GM19240 (cell line): ENCODE measurements at regions not wholly inside any gene's neighbourhood (a gene's known extent, or its start where the extent isn't known, plus 50 kb on each side); places are given as distances from the start of the nearest gene placed in this dataset.
"Not testable (repeated sequence)": the region's sequence is repeated elsewhere in the genome, so short reads cannot be mapped to it uniquely, and the experiment has no call there.

Experiments
- DNase-seq: peaks from one replicate; pipeline ENCODE4 v3.0.0; 2011; ENCODE audit warnings: low spot score; ENCODE audit not compliant: insufficient read length

DNA sequence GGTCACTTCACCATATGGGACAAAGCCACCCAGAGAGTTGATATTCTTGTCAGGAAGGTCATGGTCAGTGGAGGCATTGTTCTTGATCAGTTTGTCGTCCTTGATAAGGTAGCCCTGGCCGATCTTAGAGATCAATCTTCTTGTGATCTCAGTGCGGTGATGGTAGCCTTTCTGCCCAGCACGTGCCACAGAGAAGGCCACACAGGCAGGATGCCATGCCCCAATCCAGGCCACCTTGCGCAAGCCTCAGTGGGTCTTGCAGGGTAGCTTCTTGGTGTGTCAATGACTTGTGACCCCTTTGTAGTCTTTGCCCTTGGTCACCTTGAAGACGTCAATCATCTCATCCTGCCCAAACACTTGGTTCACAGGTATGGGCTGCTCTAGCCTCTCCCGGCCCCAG lies 143.9 kb upstream of the ASB18 start:
- no peak for DNase-seq

DNA sequence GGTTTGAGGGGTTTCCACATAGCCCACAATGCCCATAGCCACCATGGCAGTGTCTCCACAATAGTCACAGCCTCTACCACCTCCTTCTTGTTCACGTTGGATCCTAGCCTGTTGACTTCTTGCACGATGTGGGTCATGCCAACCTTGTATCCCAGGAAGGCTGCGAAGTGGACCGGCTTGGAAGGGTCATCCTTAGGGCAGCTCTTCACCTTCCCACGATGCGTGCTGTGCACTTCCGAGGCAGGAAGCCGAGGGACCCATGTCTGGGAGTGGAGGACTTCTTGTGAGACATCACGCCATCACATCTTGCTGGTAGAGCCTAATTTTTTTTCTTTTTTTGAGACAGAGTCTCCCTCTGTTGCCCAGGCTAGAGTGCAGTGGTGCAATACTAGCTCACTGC lies 144.6 kb upstream of the ASB18 start:
- no peak for DNase-seq

DNA sequence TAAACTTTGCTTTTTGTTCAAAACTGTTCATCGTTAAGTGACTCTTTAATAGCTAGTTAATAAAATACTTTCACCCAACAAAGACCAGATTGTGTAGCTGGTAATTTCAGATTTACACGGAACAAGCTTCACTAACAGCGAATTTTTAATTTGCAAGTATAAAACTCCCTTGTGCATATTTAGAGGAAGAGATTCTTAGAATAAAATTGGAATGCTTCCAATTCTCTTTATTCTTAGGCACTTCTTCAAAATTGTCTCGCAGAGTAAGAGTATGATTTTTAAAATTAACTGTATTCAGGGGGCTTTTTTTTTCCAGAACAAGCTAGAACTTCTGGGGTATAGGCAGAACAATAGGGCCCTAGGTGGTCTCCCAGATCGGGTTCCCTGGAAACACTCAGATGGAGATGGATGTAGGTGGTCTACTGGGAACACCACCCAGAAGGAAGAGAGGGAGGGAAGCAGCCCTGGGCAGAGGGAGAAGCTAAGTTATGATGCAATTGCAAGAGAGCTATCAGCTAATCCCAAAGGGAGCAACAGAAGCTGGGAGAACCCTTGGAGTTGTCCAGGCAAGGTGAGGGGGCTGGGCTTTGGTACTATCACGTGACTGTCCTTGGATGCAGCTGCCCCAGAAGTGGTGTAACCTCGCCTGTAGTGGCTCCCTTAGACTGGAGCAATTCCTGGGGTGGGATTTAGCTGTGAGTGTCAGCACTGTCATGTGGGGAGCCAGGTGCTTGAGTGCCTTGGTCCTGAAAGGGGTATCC lies 151.7 kb upstream of the ASB18 start:
- DNase-seq, result no peak

DNA sequence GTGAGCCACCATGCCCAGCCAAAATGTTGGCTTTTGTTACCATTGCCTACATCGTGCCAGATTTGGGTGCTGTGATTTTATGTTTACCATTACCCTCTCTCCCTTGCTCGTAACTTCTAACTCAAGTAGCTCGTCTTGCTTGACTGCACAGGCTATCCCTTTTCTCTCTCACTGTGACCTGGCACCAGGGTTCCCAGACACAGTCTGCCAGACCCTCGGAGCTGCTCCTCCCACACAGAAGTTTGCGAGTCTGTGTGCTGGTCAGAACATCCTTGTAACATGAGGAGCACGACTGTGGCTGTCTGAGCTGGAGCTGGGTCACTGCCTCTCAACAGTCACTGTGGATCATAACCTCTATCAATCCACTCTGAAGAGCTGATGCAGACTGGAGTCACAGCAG lies 152.5 kb upstream of the ACKR3 start:
- DNase-seq, result no peak

DNA sequence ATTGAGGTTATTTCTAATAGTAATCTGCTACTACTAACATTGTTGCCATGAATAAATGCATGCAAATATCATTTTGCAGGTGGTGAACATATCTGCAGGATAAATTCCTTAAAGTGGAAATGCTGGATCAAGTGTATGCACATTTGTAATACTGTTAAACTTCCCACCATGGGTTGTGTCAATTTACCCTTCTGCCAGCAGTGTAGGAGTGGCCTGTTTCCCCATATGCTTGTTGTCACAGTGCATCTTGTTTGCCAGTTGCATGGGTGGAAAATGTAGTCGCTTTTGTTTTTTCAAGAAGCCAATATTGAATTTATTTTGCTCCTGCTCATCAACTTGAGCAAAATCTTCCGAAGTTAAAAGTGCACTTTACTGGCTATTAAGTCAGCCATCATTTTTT lies 139.0 kb upstream of the ACKR3 start:
- no peak for DNase-seq

DNA sequence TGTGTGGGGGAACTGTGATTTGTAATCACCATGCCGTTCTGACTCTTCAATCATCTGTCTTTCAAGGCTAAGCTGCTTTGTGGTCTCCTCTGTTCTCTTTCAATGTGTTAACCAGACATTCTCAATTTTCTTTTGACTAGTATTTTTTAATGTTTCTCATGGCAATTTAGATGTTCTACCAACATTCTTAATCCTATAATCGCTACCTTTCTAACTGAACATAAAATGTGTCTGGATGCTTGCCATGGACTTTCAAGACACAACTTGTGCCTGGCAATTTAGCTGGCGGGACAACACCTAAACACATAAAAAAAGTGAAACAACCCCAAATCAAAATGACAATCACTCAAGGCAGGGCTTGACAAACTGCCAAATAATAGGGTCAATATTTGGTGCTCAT lies 135.0 kb upstream of the ACKR3 start:
- DNase-seq, result no peak

DNA sequence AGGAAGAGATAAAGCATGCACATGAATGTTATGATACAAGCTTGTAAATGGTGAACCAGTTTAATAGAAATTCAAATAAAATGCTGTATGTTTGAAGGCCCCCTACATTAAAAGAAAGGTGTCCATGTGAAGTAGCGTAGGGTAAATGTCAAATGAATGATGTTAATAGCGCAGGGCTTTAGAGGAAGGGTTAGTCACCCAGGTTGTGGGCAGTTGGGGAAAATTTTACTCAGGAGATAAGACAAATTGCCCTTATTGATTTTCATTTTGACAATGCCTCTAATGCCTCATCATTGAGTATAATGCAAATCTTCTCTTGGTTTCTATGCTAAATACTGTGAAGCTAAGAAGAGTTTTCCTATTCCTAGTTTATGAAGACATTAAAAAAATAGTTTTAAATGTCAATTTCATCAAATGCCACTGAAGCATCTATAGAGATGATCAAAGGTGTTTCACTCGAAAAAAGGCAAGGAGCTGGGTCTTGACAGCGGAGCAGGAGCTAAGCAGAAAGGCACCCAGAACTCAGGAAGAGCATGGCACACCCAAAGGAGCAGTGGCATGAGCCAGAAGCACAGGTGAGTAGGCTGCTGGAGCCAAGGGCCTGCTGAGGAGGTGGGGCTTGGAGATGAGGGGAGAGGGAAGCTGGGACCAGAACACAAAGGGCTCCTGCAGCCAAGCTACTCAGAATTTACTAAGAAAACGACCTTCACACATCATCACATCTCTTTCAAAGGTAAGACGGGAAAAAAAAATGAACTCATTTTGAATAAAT lies 129.3 kb upstream of the ACKR3 start:
- no peak for DNase-seq

DNA sequence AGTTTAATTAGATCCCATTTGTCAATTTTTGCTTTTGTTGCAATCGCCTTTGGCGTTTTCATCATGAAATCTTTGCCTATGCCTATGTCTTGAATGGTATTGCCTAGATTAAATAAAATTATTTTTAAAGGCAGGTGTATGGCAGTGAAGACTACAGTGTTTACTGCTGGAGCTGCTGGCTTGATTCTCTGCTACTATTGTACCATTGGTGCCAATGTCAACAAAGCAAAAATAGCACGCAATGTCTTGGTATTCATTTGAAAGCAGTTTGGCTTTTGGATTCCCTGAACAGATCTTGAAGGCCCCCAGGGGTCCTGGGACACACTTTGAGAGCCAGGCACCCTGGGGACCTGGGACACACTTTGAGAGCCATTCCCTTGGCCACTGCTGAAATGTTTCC lies 125.4 kb upstream of the ACKR3 start:
- no peak for DNase-seq

DNA sequence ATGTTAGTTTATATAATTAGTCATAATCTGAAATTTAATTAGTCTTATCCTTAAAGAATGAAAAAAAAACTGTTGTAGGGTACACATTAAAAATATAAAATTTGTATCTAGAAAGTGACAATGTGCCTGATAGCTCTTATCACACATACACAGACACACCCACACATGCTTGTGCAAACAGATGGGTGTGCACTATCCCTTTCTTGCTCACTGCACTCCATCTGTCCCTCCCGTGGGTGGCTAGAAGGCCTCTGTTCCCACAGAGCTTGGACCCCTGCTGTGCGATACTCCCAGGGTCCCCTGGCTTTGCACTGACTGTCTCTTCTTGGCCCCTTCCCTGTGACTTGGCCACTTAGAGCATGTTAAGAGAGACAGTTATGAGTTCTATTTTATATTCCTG lies 123.9 kb upstream of the ACKR3 start:
- no peak for DNase-seq

DNA sequence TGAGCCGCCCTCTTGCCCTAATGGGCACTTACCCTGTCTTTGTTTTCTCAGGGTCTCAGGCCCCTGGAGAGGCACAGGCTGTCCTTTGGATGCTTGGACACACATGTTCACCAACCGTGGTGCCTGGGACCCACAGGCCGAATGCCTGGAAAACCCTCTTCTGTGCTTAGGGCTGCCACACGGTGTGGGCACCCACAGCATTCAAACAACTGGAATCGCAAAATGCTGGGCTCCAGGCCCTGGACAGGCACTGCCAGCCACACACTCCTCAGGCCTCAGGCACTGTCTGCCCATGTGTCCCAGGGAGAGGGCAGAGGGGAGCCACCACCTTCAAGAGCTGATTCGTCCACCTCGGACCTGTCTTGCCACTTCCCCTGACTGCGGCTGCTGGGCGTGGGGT lies 123.1 kb upstream of the ACKR3 start:
- no peak for DNase-seq

DNA sequence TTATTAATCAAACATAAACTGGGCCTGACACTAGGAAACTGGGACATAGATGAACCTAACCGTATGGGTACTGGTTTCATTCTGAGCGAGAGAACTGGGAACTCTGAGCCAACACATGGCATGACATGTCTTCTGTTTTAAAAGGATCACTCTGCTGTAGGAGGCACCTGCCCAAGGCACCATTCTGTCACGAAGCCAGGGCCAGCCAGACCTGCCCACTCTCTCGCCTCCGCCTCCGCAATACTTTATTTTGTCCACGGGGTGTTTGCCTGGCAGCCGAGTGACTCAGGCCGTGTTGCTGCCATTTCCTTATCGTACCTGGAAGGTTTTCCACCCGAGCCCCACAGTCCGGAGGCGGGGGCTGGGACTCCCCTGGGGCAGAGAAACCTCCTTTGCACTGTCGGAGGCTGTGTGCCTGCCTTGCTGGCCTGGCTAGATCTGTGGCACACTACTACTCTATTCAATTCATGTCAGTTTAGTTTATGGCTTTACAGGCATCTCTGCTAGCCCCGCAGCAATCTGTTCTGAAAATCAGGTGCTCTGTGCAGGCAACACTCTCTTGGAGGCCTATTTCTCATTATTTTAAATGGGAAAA lies 120.4 kb upstream of the ACKR3 start:
- DNase-seq, result no peak

DNA sequence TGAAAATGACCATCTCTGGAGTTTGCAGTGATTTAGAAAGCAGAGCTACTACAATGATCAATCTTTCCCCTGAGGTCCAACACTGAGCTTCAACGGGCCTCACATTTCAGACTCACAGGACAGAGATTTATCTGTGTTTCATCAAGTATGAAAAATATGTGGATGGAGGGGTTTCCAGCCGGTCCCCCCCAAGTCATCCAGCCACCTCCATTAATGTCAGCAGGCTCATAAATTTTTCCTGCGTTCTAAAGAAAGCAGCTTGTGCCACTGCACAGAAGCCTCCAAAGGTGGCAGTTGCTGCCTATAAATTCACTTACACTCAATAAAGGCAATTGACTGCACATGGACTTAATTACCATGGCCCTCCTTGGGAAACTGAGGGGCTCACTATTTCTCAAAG lies 117.4 kb upstream of the ACKR3 start:
- no peak for DNase-seq

DNA sequence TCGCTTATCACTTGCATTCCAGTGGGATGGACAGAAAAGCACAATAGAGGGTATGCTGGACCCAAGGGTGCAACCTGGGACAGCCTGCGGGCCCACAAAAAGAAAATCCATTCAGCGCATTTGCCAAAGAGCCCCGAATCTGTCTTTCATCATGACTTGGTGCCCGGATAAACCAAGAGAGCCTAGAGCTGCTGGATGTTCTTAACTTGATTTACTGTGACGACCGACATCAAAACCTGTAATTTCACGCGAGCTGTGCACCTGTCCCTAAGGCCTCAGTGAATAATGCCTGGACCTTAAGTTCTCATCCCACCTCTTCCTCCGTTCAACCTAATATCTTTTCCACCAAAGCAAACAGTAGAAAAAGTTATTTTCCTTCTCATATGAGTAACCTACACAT lies 115.5 kb upstream of the ACKR3 start:
- DNase-seq, result no peak

DNA sequence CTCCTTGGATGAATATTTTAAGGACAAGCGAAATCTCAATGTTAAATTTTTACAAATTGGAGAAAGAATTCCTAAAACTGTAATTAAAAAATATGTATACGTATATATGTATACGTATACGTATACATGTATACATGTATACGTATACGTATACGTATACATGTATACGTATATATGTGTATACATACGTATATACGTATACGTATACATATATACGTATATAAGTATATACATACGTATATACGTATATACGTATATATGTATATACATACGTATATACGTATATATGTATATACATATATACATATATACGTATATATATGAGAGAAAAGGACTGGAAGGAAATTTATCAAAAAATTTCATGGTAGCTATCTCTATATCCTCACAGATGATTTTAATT lies 110.2 kb upstream of the ACKR3 start:
- DNase-seq, result no peak

DNA sequence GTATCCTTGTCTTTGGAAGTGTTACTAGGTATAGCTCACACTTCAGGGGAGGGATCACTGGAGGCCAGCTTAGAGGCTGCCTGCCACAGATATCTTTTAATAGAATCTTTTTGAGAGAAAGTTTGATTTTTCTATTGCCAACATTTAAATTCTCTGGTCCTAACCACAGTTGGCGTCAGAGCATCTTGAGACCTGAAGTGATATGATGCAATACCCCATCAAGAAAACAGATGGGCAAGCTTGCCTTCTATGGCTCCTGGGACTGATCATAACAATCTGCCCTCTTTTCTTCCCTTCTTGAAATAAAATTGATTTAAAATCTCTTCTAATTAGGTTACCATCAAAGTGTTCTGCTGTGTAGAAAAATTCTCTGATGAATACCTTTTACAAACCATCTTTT lies 105.5 kb upstream of the ACKR3 start:
- DNase-seq, result no peak

DNA sequence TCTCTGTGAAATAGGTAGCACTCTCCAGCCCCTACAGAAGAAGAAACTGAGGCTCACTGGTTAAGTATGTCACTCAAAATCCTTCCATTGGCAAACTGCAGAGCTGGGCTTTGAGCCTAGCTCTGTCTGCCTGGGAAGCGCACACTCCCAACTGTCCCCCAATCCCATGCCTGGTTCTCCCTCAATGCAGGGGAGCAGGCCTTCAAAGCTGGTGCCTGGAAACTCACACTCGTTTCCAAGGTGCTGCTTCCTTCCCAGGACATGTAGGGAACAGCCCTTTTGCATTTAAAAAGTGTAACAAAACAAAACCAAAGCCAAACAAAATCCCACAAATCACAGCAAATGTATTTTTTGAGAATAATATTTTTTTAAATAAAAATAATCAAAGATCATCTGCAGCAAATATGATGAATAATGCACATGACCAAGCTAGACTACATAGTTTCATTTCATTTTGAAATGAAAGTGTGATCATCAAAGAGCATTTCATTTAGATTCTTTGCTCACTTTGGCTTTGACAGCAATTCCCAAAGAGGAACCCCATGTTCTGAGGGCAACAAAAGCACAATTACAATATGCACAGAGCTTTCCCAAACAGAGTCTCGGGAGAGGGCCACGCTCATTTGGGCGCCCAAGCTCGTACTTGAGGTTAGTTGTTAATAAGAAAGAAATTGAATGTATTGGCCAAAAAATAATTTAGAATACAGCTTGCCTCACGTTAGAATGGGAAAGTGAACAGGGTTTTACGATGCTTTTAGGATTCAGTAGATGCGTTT lies 96.7 kb upstream of the ACKR3 start:
- DNase-seq, result no peak

DNA sequence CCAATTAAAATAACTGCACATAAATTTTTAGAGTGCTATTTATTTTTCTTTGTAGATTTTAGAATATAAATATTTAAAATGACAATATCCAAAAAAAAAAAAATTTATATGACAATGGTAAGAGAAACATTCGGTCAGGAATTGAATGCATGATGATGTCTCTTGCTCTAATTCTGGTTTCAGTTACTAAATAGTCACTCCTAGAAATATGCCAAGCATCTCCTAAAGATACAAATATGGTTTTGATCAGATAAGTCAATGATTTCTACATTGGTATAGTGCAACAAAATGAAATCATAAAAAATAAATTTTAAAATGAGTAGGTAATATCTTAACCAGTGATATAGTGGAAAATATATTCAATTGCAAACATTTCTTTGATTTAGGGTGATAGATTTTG lies 95.9 kb upstream of the ACKR3 start:
- no peak for DNase-seq

DNA sequence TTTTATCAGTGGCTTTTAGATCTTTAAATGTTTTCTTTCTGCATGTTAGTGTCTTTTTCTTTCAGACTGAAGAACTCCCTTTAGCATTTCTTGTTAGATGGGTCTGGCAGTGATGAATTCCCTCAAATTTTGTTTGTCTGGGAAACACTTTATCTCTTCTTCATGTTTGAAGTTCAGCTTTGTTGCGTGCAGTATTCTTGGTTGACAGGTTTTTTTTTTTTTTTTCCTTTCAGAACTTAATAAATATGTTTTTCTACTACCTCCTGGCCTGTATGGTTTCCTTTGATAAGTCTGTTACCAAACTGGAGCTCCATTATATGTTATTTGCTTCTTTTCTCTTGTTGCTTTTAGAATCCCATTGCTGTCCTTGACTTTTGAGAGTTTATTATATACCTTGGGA lies 89.8 kb upstream of the ACKR3 start:
- no peak for DNase-seq

DNA sequence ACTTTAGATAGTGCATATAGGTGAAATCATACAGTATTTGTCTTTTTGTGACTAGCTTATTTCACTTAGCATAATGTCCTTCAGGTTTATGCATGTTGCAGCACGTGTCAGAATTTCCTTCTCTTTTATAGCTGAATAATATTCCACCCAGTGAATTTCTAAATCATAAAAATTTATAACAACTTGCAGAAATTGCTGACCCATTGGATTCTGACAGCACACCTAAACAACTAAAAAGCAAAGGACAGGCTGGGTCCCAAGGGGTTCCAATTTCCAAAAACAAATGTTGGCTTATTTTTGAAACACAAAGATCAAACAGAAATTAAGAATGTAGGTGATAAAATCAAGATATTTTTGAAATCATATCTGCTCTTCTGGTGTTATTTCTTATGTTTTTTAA lies 86.5 kb upstream of the ACKR3 start:
- no peak for DNase-seq

DNA sequence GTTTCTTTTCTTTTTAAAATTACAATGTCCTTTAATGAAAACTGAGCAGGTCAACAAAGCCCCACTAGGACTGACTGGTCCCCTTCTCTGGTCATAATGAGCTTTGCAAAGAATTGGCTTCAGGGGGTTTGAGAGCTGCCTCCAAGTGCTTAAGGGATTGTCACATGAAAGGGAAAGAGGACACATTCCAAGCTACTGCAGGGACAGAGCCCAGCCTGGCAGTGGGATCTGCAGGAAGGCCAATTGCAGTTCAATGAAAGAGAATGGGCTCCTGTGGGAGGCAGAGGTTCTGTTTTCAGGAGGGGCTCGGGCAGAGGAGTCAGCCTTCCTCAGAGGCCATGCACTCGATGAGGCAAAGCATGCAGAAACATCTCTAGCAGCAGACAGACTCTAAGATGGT lies 84.1 kb upstream of the ACKR3 start:
- no peak for DNase-seq

DNA sequence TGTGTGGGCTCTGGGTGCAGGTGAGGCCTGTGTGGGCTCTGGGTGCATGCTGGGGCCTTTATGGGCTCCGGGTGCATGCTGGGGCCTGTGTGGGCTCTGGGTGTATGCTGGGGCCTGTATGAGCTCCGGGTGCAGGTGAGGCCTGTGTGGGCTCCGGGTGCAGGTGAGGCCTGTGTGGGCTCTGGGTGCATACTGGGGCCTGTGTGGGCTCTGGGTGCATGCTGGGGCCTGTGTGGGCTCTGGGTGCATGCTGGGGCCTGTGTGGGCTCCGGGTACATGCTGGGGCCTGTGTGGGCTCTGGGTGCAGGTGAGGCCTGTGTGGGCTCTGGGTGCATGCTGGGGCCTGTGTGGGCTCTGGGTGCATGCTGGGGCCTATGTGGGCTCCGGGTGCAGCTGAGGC lies 80.5 kb upstream of the ACKR3 start:
- DNase-seq, result not testable (repeated sequence)

DNA sequence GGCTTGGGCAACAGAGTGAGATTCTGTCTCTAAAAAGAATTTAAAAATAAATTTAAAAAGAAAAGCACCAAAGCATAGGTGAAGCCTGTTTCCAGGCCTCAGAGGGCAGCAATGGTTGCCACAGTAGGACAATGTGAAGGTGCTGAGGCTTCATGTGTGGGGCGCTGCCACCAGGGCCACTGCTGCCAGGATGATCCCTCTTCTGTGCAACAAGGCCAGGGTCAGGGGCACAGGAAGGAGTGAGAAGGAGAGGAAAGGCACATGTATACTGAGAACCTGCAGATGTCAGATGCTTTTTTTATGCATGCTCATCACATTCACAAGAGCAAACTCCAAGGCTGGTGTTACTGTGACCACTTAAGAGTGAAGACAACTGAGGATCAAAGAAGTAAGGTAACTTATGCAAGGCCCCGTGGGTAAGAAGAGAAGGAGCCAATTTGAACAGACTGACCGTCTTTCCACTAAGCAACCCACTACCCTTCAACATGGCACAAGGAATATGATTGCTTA lies 79.7 kb upstream of the ACKR3 start:
- DNase-seq, result no peak
